ENCODE measurements at regions not wholly inside any gene's neighbourhood (a gene's known extent, or its start where the extent isn't known, plus 50 kb on each side); places are given as distances from the start of the nearest gene placed in this dataset.
"Not testable (repeated sequence)": the region's sequence is repeated elsewhere in the genome, so short reads cannot be mapped to it uniquely, and the experiment has no call there.

GRCh38 chr15:81887912-81888311, 157.9 kb downstream of the MEX3B start:
- no peak for TF ChIP-seq CTCF (IDR thresholded peaks at IDR 0.05; ENCODE audit: insufficient read depth, low read depth, low read length, missing control alignments)
- no peak overlapping the region for H3K4me3 ChIP-seq (ENCODE audit: low read length)
- peak; percentile 57 for DNase-seq (ENCODE audit: low read depth)

DNA sequence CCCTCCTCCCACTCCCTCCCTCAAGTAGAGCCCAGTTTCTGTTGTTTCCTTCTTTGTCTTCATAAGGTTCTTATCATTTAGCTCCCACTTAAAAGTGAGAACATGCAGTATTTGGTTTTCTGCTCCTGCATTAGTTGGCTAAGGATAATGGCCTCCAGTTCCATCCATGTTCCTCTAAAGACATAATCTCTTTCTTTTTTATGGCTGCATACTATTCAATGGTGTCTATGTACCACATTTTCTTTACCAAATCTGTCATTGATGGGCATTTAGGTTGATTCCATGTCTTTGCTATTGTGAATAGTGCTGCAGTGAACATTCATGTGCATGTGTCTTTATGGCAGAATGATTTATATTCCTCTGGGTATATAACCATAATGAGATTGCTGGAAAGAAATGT, 158.6 kb downstream of the MEX3B start:
- not testable (repeated sequence) for DNase-seq (ENCODE audit: low read depth); H3K4me3 ChIP-seq (ENCODE audit: low read length)

- DNase-seq (ENCODE audit: low read depth) = peak; percentile 50
- TF ChIP-seq CTCF (IDR thresholded peaks at IDR 0.05; ENCODE audit: insufficient read depth, low read depth, low read length, missing control alignments) = no peak
- no peak overlapping the region for H3K4me3 ChIP-seq (ENCODE audit: low read length)
Measured at GRCh38 chr15:81886591-81886990, 159.2 kb downstream of the MEX3B start.

GRCh38 chr15:81886080-81886479, 159.7 kb downstream of the MEX3B start:
- no peak overlapping the region for H3K4me3 ChIP-seq (ENCODE audit: low read length)
- TF ChIP-seq CTCF (IDR thresholded peaks at IDR 0.05; ENCODE audit: insufficient read depth, low read depth, low read length, missing control alignments) = no peak
- DNase-seq (ENCODE audit: low read depth) = no peak

DNA sequence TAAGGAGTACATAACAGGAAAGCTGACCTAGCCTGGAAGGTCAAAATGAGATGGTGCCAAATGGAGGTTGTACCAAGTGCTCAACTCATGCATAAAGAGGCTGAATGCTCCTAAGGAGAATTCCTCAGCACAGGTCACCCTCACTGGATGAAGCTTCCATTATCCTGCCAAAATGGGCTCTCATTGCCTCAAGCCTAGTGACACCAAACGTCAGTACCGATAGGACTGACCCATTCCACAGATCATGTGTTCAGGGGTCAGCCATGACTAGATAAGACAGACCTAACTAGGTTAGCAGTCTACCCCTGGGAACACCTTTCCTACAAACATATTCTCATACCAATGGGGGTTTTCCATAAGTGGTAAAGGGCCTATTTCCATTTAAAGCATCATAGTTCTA, 160.7 kb downstream of the MEX3B start:
- H3K4me3 ChIP-seq (ENCODE audit: low read length) = no peak overlapping the region
- TF ChIP-seq CTCF (IDR thresholded peaks at IDR 0.05; ENCODE audit: insufficient read depth, low read depth, low read length, missing control alignments) = no peak
- DNase-seq (ENCODE audit: low read depth) = no peak

DNA sequence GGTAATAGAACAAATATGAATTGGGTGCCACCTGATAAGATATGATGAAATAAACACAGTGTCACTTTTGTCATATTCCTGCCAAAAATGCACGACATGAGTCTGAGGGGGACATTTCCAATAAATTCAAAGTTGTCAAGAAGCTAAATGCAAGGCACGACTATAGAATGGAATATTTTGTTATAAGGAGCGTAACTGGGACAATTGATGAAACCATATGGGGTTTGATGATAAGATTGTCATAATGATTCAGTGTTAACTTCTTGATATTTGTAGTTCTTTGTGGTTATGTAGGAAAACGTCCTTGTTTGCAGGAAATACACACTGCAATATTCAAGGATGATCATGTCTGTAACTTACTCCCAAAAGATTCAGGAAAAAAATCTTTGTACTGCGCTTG, 163.3 kb downstream of the MEX3B start:
- no peak for DNase-seq (ENCODE audit: low read depth)
- no peak for TF ChIP-seq CTCF (IDR thresholded peaks at IDR 0.05; ENCODE audit: insufficient read depth, low read depth, low read length, missing control alignments)
- no peak overlapping the region for H3K4me3 ChIP-seq (ENCODE audit: low read length)

DNA sequence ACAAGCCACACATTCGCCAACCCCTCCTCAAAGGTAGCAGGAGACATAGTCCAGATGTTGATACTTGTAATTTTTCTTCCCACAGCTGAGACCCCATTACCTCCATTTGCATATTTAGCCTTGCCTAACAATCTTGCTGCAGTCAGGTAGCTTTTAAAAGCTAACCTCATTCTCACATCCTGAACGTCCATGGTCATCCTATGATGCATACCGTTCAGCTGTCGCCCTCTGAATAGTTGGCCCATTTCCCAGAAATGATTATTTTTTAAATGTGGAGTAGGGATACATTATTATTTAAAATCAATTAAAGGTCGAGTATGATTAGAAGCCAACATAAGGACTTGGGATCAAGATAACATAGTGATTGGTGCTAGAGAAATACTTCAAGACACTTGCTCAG, 165.0 kb downstream of the MEX3B start:
- TF ChIP-seq CTCF (IDR thresholded peaks at IDR 0.05; ENCODE audit: insufficient read depth, low read depth, low read length, missing control alignments) = no peak
- no peak for DNase-seq (ENCODE audit: low read depth)
- no peak overlapping the region for H3K4me3 ChIP-seq (ENCODE audit: low read length)

- no peak for DNase-seq (ENCODE audit: low read depth)
Measured at GRCh38 chr15:81880314-81880713, 165.5 kb downstream of the MEX3B start.

DNA sequence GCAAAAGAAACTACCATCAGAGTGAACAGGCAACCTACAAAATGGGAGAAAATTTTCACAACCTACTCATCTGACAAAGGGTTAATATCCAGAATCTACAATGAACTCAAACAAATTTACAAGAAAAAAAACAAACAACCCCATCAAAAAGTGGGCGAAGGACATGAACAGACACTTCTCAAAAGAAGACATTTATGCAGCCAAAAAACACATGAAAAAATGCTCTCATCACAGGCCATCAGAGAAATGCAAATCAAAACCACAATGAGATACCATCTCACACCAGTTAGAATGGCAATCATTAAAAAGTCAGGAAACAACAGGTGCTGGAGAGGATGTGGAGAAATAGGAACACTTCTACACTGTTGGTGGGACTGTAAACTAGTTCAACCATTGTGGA, 170.1 kb downstream of the MEX3B start:
- not testable (repeated sequence) for DNase-seq (ENCODE audit: low read depth)

More at GRCh38 chr15:81880314-81880713, 165.5 kb downstream of the MEX3B start:
- no peak overlapping the region for H3K4me3 ChIP-seq (ENCODE audit: low read length)
- no peak for TF ChIP-seq CTCF (IDR thresholded peaks at IDR 0.05; ENCODE audit: insufficient read depth, low read depth, low read length, missing control alignments)

GRCh38 chr15:81870746-81871106, 175.1 kb downstream of the MEX3B start:
- DNase-seq (ENCODE audit: low read depth); H3K4me3 ChIP-seq (ENCODE audit: low read length): not testable (repeated sequence)

More for the DNA sequence above, 170.1 kb downstream of the MEX3B start:
- not testable (repeated sequence) for H3K4me3 ChIP-seq (ENCODE audit: low read length)

GRCh38 chr15:81870062-81870745, 175.6 kb downstream of the MEX3B start:
- H3K4me3 ChIP-seq (ENCODE audit: low read length) = peak overlapping the region; percentile 22
- DNase-seq (ENCODE audit: low read depth) = not testable (repeated sequence)
